GM13976 (cell line): ENCODE measurements at regions not wholly inside any gene's neighbourhood (a gene's known extent, or its start where the extent isn't known, plus 50 kb on each side); places are given as distances from the start of the nearest gene placed in this dataset.

ENCODE experiments used
- DNase-seq: peaks from one replicate; pipeline ENCODE4 v3.0.0; 2012; ENCODE audit warnings: low spot score
- in situ Hi-C: fragments of 300-500 bp; cut with MboI; formaldehyde crosslinking; loops from one replicate; pipeline ENCODE4 v1.12.0; 2022; ENCODE audit warnings: low sequenced_read_pairs, mixed read lengths, inconsistent platforms; ENCODE audit not compliant: unreplicated experiment
- TF ChIP-seq, protein P1 (sequence below): IDR thresholded peaks from 2 replicates; pipeline ENCODE4 v1.5.1; 2012; ENCODE audit warnings: borderline replicate concordance, mild to moderate bottlenecking; ENCODE audit not compliant: insufficient read depth; ENCODE audit errors: extremely low read depth, missing control alignments, control extremely low read depth

GRCh38 chr4:137129441-137129840 lies 402.9 kb downstream of the PCDH18 start:
- in situ Hi-C loops = no loop called here
- TF ChIP-seq, protein P1, sequence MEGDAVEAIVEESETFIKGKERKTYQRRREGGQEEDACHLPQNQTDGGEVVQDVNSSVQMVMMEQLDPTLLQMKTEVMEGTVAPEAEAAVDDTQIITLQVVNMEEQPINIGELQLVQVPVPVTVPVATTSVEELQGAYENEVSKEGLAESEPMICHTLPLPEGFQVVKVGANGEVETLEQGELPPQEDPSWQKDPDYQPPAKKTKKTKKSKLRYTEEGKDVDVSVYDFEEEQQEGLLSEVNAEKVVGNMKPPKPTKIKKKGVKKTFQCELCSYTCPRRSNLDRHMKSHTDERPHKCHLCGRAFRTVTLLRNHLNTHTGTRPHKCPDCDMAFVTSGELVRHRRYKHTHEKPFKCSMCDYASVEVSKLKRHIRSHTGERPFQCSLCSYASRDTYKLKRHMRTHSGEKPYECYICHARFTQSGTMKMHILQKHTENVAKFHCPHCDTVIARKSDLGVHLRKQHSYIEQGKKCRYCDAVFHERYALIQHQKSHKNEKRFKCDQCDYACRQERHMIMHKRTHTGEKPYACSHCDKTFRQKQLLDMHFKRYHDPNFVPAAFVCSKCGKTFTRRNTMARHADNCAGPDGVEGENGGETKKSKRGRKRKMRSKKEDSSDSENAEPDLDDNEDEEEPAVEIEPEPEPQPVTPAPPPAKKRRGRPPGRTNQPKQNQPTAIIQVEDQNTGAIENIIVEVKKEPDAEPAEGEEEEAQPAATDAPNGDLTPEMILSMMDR = no peak
- DNase-seq = no peak

DNA sequence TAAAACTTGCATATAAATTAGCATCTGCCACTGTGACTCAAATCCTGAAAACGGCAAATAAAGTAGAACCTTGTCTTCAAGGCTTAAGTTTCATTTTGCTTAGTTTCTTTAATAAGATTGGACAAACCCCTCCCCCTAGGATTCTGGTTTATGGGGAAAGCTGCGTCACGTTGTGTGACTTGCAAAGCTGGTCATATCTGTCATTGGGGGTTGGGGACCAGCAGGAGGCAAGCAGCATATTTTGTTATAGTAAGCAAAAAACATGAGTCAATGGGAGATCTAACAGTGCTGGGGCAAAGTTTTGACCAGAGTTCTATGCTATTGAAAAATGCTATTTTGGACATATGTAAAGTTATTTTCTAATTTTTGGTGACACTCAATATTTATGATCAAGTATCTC lies 407.3 kb downstream of the PCDH18 start:
- DNase-seq = no peak
- TF ChIP-seq, protein P1 = no peak
- in situ Hi-C loops = no loop called here

GRCh38 chr4:137124278-137124932 lies 407.9 kb downstream of the PCDH18 start:
- in situ Hi-C loops = no loop called here
- TF ChIP-seq, protein P1 = peak; percentile 17
- peak; percentile 4 for DNase-seq

GRCh38 chr4:137122876-137123275 lies 409.4 kb downstream of the PCDH18 start:
- DNase-seq = no peak
- in situ Hi-C loops = no loop called here
- TF ChIP-seq, protein P1 = no peak

GRCh38 chr4:137116144-137116543 lies 416.1 kb downstream of the PCDH18 start:
- TF ChIP-seq, protein P1 = no peak
- no peak for DNase-seq
- in situ Hi-C loops = no loop called here

DNA sequence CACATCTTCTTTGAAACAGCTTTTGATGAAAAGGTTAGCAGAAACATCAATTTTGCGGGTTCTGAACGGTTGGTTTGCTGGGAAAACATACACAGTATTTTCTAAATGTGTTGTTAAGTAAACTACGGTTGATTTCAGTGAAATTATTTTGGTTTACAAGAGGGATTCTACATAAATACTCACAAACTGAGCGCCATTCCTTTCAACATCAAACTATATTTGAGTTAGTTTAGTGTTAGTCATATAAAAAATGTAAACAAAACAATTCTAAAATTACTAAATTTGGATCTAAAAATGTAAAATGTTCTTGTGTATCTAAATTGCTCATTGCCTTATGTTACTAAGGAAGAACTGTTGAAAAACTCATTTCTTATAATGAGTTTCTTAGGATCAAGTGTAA lies 425.6 kb downstream of the PCDH18 start:
- in situ Hi-C loops = no loop called here
- TF ChIP-seq, protein P1 = no peak
- DNase-seq = no peak
